DOHH2 (cell line): ENCODE measurements at regions not wholly inside any gene's neighbourhood (a gene's known extent, or its start where the extent isn't known, plus 50 kb on each side); places are given as distances from the start of the nearest gene placed in this dataset.

Source experiments
- EZH2phosphoT487 ChIP-seq: fragments of 200-600 bp; sonication (generic); IDR thresholded peaks from 2 replicates; pipeline ENCODE4 v1.6.1; 2017; ENCODE audit warnings: borderline replicate concordance, mild to moderate bottlenecking, antibody characterized with exemption, low read length, moderate library complexity, mixed read lengths
- TF ChIP-seq, protein P1 (sequence below): fragments of 200-600 bp; sonication (generic); IDR thresholded peaks from one replicate; pipeline ENCODE4 v1.5.1; 2014; ENCODE audit warnings: antibody characterized with exemption, mild to moderate bottlenecking, low read depth, low read length; ENCODE audit not compliant: poor library complexity, severe bottlenecking

DNA sequence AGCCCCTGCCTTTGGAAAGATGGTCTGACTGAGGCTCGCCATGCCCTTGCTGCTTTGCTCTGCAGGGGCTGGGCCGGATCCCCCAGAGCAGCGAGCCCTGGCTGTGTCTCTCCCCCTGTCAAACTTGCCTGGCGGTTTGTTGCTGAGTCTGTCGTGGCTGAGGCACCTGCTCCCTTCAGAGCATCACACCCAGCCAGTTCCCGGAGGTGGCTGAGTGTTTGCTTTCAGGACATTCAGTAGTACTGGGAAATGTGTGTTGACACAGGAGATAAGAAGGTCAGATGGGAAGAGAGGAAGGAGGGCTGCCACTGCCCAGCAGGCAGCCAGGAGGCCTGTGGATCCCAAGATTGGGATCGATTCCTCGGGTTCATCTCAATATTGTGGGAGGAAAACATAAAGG is 62.9 kb downstream of the GADD45G start:
- TF ChIP-seq, protein P1, sequence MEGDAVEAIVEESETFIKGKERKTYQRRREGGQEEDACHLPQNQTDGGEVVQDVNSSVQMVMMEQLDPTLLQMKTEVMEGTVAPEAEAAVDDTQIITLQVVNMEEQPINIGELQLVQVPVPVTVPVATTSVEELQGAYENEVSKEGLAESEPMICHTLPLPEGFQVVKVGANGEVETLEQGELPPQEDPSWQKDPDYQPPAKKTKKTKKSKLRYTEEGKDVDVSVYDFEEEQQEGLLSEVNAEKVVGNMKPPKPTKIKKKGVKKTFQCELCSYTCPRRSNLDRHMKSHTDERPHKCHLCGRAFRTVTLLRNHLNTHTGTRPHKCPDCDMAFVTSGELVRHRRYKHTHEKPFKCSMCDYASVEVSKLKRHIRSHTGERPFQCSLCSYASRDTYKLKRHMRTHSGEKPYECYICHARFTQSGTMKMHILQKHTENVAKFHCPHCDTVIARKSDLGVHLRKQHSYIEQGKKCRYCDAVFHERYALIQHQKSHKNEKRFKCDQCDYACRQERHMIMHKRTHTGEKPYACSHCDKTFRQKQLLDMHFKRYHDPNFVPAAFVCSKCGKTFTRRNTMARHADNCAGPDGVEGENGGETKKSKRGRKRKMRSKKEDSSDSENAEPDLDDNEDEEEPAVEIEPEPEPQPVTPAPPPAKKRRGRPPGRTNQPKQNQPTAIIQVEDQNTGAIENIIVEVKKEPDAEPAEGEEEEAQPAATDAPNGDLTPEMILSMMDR = no peak
- TF ChIP-seq EZH2phosphoT487 = no peak
